GM12891 (cell line): ENCODE measurements at regions not wholly inside any gene's neighbourhood (a gene's known extent, or its start where the extent isn't known, plus 50 kb on each side); places are given as distances from the start of the nearest gene placed in this dataset.
A peak's percentile ranks its signal among the peaks of the same experiment; 100 is the strongest.

Experiments used
- DNase-seq: peaks from one replicate; pipeline ENCODE4 v3.0.0; 2011; ENCODE audit warnings: low spot score; ENCODE audit not compliant: insufficient read length
- FAIRE-seq: peaks from 2 replicates; lab custom pipeline; 2011; peaks lifted over from hg19 to GRCh38; lab: Jason Lieb, UNC
- PAX5 ChIP-seq: IDR thresholded peaks from 2 replicates; pipeline ENCODE4 v1.6.1; 2011; ENCODE audit warnings: low read length, moderate library complexity, mild to moderate bottlenecking; ENCODE audit not compliant: insufficient read depth, severe bottlenecking
- POLR2A ChIP-seq: IDR thresholded peaks from 2 replicates; pipeline ENCODE4 v1.6.1; 2011; ENCODE audit warnings: low read depth, low read length, control low read depth
- POLR2AphosphoS5 ChIP-seq: IDR thresholded peaks from 2 replicates; pipeline ENCODE4 v1.6.1; 2011; ENCODE audit warnings: low read depth, low read length, control low read depth
- POU2F2 ChIP-seq: IDR thresholded peaks from 2 replicates; pipeline ENCODE4 v1.6.1; 2011; ENCODE audit warnings: low read depth, mild to moderate bottlenecking, control low read depth, low read length, moderate library complexity
- SPI1 ChIP-seq: IDR thresholded peaks from 2 replicates; pipeline ENCODE4 v1.6.1; 2011; ENCODE audit warnings: low read depth, low read length, control low read depth
- TAF1 ChIP-seq: IDR thresholded peaks from 2 replicates; pipeline ENCODE4 v1.6.1; 2011; ENCODE audit warnings: low read depth, low read length, control low read depth

DNA sequence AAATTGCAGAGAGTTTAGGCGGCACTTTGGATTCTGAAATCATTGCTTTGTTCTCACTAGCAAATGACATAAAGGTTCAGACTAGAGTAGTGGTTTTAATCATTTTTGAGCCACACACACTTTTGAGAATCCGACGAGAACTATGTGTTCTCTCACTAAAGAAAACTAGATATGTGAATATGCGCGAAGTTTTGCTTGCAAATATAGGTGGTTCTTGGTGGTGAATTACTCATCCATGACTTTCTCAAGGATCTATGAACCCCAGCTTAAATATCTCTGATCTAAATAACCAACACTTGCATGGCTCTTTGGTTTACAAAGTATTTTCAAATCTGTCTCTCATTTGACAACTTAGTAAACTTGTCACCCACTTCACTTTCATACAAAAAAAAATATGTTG is 54.8 kb downstream of the NOG start:
- no peak for TF ChIP-seq SPI1
- no peak for TF ChIP-seq POU2F2
- no peak for TF ChIP-seq PAX5
- TF ChIP-seq TAF1 = no peak
- TF ChIP-seq POLR2AphosphoS5 = no peak
- no peak for TF ChIP-seq POLR2A
- DNase-seq (no peak), FAIRE-seq (no peak)

DNA sequence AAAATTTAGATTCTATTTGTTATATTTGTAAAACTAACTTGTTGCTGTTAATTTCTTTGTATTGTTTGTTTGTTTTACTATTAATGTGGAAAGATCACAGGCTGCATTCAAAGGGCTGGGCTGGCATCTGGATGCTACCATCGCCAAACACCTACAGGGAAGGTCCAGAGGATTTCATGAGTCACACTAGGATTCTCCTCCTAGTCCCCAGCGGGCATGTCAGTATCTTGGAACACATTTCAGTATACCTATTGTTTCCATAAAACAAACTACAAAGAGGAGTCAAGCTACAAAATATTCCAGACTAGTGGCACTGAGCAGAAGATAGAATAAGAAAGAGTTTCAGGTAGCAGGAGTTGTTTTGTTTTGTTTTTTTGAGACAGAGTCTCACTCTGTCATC is 55.3 kb downstream of the NOG start:
- FAIRE-seq (no peak), DNase-seq (no peak)
- no peak for TF ChIP-seq TAF1
- TF ChIP-seq PAX5 = no peak
- TF ChIP-seq POU2F2 = no peak
- no peak for TF ChIP-seq POLR2AphosphoS5
- no peak for TF ChIP-seq SPI1
- no peak for TF ChIP-seq POLR2A

DNA sequence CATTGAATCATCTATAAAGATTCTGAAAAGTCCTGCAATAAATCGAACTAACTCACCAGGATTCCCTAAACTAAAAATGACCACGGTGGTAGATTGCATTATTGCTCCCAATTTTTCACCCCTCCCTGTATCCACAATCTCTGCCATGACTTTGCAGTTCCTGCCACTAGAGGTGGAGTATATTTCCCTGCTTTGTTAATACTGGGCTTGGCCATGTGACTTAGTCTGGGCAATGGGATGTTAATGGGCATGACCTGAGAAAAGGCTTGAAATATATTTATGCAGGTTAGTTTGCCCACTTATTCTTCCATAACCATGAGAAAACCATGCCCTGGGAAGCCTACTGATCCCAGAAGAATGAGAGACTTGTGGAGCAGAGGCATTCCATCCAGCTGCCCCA is 59.1 kb downstream of the NOG start:
- FAIRE-seq = no peak
- DNase-seq = no peak
- no peak for TF ChIP-seq SPI1
- TF ChIP-seq POU2F2 = no peak
- TF ChIP-seq TAF1 = no peak
- no peak for TF ChIP-seq POLR2A
- TF ChIP-seq PAX5 = no peak
- no peak for TF ChIP-seq POLR2AphosphoS5

DNA sequence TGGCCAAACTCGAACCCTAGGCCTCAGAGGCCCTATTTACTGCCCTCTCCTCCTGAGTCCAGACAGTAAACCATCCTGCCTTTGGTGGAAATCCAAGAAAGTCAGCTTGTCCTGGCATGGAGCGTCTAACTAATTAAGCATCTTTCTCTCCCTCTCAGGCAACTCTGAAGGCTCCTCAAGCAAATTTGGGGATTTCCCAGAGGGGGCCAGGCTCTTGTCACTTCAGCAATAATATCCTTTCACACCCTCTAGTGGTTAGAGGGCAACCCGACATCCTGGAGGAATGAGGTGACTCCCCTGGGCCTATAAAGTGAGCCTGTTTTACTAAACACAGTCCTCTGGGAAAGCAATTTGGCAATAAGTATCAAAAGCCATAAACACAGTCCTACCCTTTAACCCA is 60.4 kb downstream of the NOG start:
- DNase-seq = no peak
- peak; percentile 31 for FAIRE-seq
- TF ChIP-seq SPI1 = no peak
- no peak for TF ChIP-seq POLR2A
- no peak for TF ChIP-seq POU2F2
- TF ChIP-seq PAX5 = no peak
- no peak for TF ChIP-seq POLR2AphosphoS5
- TF ChIP-seq TAF1 = no peak

DNA sequence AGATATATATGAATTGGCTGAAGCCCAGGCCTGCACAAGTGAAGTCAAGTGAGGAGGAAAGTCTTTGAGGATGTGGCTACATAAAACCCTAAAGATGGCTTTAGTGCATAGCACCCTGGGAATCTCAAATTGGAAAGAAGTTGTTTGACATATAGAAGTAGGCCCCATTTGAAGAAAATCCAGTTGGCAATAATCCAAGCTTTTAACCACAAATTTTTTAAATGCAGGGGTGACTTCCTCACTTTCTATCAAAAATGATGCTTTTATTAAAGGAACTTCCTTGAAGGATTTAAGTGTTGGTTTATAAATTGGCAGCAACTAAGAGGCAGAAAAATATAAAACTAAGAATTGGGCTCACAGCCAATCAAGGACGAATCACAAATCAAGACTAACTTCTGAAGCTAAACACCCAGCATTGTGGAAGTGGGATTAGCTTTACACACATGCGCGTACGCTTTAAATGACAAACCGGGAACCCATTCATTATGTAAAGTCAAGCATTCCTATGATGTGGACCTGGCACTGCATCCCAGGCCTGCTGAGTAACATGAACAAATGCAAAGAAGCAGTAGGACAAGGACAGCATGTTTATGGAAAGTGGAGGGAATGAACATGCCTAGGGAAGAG is 63.3 kb downstream of the NOG start:
- TF ChIP-seq SPI1 (no peak), TAF1 (no peak)
- FAIRE-seq (no peak), DNase-seq (no peak)

DNA sequence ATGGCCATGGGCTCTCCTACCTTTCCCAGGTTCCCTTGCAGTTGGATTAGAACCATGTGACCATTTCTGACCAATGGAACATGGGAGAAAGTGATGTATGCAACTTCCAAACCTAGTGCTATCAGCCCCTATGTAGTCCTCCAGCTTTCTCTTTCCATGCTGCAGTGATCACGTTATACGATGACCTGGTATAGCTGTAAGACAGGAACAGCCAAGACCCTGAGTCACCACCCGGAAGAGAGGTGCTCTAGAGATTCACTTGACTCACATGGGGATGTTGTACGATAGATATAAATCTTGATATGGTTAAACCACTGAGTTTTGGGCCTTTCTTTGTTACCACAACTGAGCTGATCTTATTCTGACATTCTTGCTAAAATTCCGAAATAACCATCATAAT is 65.1 kb downstream of the NOG start:
- FAIRE-seq = no peak
- TF ChIP-seq PAX5 = no peak
- no peak for TF ChIP-seq POU2F2
- TF ChIP-seq POLR2AphosphoS5 = no peak
- no peak for DNase-seq

DNA sequence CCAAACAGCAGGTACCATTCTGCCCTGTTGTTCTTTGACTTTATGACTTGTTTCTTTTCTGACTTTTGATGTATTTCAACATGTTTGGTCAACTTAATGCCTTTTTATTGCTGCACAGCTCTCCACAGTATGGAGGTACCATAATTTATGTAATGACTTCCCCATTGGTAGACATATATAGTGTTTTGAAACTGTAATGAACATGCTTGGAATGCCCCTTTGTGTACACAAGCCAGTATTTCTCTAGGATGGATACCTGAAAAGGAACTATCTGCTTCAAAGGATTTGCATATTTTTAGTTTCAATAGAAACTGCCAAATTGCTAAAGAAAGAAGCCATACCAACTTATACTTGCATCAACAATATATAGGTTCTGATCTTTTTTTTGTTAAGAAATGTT is 66.1 kb downstream of the NOG start:
- no peak for DNase-seq
- FAIRE-seq = no peak
- TF ChIP-seq TAF1 = no peak

DNA sequence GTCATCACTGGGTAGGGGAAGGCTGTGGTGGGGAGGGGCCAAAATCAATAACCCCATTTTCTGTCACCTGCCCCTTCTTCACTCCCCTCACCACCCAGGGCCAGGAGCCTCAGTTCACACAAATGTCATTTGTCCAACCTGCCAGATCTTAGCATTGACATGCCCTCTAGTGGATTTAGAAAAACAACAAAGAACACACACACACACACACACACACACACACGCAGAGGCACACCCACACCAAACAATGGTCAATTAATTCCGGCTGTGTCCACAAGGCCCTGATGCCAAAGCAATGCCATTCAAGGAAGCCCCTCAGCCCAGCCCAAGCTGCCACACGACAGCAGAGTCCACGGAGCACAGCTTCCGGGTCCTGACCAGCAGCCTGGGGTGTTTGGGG is 68.4 kb downstream of the NOG start:
- no peak for DNase-seq
- TF ChIP-seq PAX5 (no peak), POLR2AphosphoS5 (no peak), POLR2A (no peak), POU2F2 (no peak), SPI1 (no peak), TAF1 (no peak)
- no peak for FAIRE-seq

DNA sequence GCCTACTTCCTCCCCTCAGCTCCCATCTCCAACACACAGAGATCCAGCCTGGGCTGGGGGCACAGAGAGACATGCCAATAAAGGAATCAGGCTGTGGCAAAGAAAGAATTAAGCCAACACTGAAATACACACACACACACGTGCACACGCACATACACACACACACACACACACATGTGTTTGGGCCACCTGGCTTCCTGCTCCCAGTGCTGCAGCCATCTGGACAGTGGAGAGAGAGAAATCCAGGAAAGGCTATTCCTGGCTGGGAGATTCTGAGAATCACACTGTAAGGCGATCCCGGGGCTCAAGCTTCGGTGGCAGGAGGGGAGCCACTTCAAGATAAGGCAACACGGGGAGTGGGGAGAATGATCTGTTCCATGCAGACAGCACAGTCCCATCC is 72.4 kb downstream of the NOG start:
- no peak for DNase-seq
- TF ChIP-seq POLR2AphosphoS5 (no peak), TAF1 (no peak), POLR2A (no peak), PAX5 (no peak), POU2F2 (no peak), SPI1 (no peak)
- no peak for FAIRE-seq

DNA sequence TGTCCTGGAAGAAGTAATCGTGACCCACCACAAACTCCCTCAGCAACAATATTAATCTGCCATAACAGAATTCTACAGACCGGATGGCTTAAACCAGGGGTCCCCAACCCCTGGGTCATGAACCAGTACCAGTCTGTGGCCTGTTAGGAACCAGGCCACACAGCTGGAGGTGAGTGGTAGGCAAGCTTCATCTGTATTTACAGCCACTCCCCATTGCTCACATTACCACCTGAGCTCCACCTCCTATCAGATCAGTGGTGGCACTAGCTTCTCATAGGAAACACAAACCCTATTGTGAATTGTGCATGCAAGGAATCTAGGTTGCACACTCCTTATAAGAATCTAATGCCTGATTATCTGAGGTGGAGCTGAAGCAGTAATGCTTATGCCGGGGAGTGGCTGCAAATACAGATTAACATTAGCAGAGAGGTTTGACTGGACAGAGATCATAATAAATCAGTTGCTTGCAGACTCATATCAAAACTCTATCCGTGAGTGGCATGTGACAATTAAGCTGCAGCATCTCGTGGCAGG is 74.5 kb downstream of the NOG start:
- FAIRE-seq = no peak
- no peak for TF ChIP-seq POLR2AphosphoS5
- TF ChIP-seq POU2F2 = no peak
- no peak for TF ChIP-seq PAX5
- no peak for TF ChIP-seq POLR2A
- no peak for TF ChIP-seq SPI1
- TF ChIP-seq TAF1 = no peak
- DNase-seq = no peak
